Activated CD8-positive, alpha-beta memory T cell treated with anti-CD3 and anti-CD28 coated beads, Interleukin-2, amount 50 U/mL, for 1 hour (primary cell): ENCODE measurements at regions not wholly inside any gene's neighbourhood (a gene's known extent, or its start where the extent isn't known, plus 50 kb on each side); places are given as distances from the start of the nearest gene placed in this dataset.
"Not testable (repeated sequence)": the region's sequence is repeated elsewhere in the genome, so short reads cannot be mapped to it uniquely, and the experiment has no call there.

ENCODE experiments used
- DNase-seq: peaks from one replicate; pipeline ENCODE4 v3.0.0-alpha.2; 2020; ENCODE audit errors: extremely low read depth

DNA sequence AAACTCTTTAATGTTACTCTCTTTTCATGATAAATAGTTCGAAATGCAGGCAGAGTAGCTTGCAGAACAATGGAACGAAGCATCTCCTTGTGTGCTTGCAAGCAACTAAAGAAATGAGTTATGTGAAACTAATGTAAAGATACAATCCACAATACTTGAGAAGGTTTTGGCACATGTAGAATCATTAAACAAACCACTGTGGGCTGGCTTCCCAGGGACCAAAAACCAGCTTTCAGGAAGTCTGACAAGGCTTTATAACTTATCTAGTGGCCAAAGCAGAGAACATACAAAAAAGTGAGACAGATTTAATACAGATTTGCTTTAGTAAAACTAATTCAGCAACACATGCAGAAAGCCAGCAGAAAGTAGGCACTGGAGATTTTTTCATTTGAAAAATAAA is 1673.8 kb upstream of the AGA start:
- DNase-seq, result no peak

DNA sequence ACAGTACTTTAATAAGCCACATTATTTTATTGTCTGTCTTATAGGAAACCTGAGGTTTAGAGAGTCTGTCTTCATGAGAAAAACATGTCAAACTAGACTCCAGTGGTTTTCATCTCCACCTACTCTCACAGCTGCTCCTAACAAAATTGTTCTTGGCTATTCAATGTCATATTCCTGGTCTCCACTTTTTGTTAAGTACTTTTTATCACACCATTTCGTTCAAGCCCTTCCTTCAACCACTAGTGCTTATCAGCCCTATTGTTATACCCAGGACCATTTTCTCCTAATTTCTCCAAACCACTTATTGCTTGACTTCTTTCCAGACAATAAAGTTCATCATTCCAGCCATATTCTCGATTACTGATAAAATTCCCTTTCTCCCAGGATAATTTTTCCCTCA is 1674.3 kb upstream of the AGA start:
- no peak for DNase-seq

DNA sequence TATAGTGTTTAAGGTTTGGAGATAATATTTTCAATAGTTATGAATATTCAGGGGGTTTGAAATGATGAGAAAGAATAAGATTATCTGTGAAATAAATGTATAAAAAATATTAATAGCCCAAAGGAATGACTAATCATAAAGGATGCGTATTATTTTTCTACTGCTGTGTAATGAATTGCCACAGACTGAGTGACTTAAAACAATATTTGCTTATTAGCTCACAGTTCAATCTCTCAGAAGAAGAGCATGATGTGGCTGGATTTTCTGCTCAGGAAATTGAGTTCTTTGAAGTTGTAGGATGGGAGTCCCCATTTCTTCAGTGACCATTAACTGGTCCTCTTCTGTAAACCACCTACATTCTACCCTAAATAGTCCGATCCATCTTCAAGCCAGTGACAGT is 1680.8 kb upstream of the AGA start:
- no peak for DNase-seq

DNA sequence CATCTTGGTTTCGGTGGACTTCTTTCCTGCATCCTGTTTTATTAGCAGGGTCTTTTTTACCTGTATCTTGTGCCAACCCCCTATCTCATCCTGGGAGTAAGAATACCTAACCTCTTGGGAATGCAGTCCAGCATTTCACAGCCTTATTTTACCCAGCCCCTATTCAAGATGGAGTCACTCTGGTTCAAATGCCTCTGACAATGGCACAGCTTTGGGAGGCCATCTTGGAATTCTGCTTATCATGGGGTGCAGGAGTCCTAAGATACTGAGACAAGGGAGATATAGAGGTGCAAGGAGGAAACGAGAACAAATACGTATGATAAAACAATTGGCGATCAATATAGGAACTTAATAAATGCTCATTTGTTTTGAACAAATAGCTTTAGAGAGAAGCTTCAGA is 1682.2 kb upstream of the AGA start:
- DNase-seq, result no peak

DNA sequence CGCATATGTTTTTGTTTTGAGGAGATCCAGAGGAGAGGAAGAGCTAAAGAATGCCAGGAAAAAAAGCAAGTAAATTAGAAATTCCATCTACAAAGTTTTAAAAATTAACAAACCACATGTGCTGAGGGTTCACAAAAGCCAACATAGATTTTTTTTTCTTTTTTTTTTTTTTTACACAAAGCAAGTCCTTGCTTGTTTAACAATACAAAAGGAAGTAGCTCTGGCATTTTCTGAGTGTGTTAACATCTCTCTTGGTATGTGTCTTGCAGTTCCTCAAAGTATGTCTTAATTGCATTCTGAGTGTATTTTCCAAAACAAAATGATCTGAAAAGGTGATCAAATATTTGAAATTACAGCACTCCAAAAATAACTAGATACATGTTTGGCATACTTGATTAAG is 1682.7 kb upstream of the AGA start:
- DNase-seq, result no peak

DNA sequence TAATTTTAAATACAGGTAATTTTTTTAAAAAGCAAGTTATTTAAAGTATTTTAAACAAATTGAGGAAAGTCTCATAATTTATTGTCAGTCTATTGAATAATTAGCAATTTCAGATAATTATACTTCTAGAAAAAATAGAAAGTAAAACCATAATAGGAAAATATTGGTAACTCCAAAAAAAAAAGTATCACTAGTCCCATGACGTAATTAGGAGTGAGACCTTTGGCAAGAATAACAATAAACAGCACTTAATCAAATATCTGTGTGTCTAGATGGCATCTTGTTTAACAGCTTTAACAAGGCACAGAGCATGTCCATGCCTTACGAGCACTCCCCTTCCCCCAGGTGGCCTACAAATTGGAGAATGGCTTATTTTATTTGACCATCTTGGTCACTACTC is 1683.6 kb upstream of the AGA start:
- no peak for DNase-seq

DNA sequence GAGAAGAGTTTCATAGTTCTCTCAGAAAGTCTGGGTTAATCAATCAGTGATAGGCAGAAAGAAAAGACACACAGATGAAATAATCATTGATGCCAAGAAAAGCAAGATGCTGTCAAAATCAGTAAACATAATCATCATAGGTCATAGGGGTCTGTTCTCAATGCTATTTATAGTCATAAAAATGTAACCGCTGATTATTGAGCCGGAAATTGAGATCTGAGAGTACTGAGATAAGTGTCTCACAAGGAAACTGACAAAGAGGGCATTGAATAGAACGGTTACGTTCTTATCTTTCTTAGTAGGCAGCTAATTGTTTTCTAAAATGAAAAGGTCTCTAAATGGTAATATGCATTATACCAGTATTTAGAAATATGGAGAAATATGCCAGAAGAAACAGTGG is 1686.1 kb upstream of the AGA start:
- no peak for DNase-seq

DNA sequence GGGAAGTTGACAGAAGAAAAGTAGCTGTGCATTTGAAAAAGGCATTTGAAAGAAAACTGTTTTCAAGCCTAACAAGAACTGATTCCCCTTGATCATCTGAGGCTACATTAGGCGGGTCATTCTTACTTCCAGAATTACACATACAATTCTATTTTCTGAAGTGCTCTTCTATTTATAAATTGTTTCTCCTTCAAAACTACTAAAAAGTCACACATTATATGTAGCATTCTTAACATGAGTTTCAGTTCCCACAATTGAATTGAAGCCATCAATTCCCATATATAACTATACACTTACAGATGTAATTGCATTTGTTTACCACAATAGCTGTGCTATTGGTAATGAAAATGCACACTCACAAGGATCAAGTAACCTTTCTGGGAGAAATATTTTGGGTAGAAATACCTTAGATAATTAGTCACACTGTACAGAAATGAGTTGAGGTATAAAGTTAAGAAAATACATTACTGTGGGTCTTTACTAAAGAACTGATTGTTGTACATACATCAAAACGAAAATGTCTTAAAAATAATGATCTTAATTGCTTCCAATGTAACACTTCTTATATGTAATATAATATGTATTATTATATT is 1688.0 kb upstream of the AGA start:
- no peak for DNase-seq

DNA sequence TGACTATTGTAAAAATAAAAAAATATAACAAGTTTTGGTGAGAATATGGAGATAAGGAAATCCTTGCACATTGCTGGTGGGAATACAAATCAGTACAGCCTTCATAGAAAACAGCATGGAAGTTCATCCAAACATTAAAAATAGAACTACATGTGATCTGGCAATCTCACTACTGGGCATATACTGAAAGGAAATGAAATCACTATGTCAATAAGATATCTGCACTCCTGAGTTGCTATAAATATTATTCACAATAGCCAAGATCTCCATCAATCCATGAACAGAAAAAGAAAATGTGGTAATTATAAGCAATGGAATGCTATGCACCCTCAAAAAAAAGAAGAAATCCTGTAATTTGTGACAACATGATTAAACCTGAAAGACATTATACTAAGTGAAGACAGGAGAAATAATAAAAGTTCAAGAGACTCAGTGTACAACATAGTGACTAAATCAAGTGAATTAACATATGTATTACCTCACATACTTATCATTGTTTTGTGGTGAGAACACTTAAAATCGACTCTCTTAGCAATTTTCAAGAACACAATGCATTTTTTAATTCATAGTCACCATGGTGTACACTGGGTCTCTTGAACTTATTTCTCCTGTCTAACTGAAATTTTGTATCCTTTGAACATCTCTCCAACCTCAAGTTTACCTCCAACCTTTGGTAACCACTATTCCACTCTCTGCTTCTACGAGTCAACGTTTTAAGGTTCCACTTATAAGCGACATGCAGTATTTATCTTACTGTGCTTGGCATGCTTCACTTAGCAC is 1703.7 kb upstream of the AGA start:
- no peak for DNase-seq

DNA sequence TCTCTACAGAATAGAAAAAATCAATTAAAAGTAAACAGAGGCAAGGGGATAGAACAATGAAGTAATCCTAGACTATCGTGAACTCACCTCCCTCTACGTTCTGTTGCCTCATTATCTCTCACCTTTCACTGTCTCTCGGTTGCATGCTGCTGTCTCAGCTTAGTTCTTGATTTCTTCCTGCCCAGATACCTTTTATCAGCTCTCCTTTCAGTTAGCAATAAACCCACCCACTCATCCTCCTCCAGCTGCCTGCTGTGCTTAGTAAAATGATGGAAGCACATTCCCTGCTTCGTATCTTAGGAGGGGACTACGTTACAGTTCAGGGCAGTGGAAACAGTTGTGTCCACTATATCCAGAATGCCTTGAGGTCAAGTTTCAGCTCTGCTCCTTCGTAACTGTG is 1709.5 kb upstream of the AGA start:
- no peak for DNase-seq

DNA sequence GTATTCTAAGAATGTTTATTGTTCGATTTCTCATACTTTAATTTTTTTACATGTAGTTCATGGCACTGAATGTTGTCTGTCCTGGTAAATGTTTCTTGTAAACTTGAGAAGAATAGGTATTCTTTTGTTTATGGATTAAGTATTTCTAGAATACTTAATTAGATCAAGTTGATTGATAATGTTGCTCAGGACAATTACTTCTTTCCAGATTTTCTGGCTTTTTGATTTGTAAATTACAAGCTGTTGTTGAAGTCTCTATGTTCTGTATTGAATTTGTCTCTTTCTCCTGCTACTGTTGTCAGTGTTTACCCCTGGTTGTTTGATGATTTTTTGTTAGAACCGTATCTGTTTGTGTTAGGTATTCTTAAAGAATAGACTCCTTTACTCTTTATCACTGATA is 1720.9 kb upstream of the AGA start:
- no peak for DNase-seq

DNA sequence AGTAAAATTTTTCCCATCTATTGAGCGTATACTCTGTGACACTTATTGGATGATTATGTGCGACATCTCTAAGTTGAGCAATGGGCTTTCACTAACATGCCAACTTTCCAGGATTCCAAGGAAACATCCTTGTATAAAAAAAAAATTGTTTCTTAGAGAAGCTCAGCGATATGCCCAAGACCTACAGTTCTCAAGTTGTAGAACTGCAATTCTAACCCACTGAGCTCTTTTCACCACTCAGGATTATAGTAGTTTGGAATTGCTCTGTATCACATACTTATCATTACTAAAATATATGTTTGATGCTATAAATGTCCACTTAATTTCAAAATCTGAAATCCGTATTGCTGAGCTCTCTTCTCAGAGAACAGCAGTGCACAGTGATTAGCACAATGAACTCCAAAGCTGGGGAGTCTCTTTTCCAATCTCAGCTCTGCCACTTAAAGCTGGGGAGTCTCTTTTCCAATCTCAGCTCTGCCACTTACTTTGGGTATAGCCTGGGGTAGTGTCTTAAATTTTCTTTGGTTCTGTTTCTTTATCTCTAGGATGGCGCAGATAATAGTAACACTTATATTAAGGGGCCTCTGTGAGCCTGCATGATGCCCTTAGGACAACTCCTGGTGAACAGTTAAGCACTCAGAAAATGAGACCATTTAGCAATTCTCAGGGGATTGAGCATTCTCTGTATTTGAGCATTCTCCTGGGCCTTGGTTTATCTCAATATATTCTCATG is 1722.2 kb upstream of the AGA start:
- DNase-seq, result no peak

DNA sequence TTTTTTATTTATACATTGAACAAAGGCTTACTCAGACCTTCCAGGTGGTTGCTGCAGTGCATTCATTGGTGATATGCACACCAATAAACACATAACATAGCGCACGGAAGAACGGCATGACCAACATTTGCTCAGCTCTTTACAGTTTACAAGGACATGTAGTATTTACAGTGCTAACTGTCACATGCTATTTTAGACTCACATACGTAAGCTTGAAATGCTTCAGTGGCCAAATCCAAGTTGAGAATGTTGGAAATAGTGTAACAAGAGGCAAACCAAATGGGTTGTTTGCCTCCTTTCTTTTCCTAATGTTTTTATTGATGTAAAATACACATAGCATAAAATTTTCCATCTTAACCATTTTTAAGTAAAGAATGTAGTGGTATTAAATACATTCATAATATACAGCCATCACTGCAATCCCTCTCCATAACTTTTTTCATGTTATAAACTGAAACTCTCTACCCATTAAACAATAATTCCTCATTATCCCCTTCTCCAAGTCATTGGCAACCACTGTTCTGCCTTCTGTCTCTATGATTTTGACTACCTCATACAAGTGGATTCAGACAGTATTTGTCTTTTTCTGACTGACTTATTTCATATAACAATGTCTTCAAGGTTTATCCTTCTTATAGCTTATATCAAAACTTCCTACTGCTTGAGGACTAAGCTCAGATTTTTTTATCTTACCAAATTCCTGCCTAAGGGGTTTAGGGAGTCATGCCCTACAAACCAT is 1722.9 kb upstream of the AGA start:
- DNase-seq, result no peak

DNA sequence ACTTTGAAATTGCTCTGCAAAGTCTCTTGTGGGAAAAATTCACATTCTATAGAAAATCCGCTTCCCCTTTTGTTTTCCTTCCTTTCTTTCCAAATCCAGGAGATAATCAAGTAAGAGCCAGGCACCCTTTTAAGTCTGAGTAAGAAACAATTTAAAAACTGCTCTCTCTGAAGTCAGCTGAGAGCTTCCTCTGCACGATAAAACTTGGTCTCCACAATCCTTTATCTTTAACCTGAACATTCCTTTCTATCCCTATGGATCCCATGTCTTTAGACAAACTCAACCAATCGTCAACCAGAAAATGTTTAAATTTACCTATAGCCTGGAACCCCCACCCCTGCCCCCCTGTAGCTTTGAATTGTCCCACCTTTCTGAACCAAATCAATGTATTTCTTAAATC is 1723.6 kb upstream of the AGA start:
- no peak for DNase-seq

DNA sequence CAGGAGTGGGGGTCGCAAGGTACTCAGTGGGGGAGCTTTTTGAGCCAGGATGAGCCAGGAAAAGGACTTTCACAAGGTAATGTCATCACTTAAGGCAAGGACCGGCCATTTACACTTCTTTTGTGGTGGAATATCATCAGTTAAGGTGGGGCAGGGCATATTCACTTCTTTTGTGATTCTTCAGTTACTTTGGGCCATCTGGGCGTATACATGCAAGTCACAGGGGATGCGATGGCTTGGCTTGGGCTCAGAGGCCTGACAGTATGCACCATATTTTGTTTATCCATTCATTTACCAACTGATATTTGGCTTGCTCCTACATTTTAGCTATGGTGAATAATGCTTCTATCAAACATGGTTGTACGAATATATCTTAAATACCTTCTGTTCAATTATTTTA is 1728.1 kb upstream of the AGA start:
- DNase-seq, result not testable (repeated sequence)

DNA sequence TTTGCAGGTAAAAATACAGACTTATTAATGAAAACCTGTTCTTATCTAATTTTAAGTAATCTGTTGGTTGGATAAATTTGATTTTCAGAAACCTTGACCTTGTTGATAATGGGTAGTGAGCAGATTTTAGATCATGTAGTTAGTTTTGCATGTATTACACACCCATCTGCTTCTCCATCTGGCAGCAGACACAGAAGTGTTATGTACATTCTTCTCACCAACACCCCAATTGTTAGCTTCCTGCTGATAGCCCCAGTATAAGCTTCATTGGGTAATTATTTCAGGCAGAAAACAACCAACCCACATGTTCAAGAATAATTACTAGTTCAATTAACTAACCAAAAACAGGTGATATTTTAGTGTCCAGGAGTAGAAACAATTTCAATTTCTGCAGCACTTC is 1740.5 kb upstream of the AGA start:
- DNase-seq, result no peak

DNA sequence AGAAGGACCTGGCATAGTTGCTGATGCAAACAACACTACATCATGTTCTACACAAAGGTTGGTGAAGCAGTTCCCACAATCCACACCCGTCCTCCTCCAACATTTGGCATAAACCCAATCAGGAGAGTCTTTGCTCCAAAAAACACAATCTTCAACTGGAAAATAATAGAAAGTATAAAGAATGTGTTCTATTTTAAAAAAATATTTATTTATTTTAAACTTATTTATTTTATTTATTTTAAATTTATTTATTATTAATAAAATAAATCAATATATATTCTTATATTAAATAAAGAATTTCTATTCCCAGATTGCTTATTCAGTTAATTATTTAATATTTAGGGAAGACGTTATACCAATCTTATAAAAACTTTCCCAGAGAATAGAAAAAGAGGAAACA is 1753.7 kb upstream of the AGA start:
- DNase-seq, result no peak

DNA sequence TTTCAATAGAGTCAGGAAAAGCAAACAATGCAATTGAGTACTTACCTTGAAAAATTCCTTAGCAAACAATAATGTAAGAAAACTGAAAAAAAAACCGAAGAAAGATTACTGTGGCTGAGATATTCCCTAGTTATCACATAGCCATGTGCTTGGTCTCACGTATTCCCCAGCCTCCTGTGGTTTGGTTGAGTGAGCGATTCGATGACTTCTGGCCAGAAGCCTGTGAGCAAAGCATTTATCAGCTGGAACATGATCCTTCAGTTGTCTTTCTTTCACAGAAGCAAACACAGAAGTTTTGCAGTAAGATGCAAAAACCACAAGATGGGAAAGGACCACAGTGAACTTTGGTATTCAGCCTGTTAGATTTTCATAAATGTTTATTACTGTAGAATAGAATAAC is 1754.3 kb upstream of the AGA start:
- no peak for DNase-seq

DNA sequence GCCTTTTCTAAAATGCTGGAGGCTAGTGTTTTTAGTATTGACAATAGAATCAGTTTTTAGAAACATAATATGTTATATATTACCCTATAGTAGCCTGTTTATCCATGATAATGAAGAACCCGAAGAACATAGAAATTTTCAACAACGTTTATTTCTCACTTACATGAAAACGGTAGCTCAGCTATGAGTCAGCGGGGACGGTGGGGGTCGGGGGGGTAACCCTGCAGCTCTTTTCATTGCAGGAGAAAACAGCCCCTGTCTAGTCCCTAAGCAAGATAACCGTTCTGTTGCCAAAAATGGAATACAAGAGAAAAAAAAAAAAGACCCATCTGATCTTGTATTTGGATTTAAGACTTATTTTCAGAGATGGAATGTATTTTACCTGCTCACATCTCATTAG is 1758.4 kb upstream of the AGA start:
- DNase-seq, result no peak

DNA sequence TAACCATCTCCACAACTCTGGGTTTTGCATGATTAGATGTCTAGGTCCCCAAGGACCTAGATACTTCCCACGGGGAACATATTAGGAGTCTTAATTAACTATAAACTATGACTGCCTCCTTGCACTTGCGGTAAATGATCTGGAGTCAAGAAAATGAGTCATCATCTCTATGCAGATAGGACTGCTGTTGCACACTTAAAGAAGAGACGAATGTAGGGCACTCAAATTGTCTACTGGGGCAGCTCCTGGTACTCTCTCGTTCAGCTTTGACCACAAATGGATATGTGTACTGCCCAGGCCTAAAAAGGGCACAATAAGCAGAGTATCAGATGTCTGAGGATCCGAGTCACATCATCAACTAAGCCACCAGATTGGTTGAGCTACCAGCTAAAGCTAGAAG is 1783.4 kb upstream of the AGA start:
- DNase-seq, result no peak

DNA sequence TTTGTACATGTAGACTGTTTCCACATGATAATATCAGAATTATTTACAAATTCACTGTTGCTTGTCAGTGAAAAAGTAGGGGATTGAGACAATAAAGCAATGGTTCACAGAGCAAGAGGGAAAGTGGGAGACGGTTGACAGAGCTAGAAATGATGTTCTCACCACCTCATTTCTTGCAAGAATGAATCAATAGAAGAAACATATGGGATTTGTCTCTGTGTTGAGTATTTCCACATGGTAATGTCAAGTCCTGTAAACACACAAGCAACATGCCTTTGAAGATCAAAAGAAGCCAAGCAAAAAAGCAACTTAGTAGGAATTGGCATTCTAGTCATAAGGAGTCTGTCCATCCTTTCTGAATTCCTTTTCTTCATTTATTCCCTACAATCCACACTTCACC is 1806.6 kb upstream of the AGA start:
- DNase-seq, result no peak

DNA sequence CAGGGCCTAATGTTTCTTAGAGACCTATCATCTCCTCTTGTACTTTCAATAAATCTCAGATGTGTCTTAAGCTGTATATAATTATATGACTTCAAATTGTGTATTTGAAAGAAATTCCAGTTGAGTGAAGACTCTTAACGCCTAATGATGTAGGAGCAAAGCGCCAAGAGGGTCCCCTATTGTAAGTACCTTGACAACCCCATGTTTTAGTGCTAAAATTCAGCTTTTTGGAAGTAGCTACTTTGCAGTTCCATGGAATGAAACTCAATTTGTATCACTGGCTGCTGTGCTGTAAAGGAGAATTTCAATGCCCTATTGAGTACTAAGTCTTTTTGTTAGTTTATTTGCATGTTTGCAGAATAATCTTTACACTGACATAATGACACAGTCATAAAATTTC is 1826.6 kb upstream of the AGA start:
- no peak for DNase-seq

DNA sequence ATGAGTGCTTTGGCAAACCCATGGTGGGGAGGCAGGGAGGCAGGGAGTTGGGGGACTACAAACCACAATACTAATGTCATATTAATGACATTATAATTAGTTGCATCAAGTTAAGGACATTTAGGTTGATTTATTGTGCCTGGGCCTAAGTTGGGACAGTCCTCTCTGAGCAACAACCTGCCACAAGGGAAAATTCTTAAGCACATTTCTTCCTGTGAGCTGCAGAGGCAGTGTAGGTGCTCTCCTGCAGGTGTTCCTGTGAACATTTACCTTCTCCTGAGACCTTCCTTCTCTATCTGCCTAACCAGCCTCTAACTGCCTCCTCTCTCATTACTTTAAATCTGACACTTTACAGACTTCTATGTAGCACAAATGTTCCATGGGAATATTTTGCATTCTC is 1830.0 kb upstream of the AGA start:
- DNase-seq, result no peak
